PC-9 (cell line): ENCODE measurements at regions not wholly inside any gene's neighbourhood (a gene's known extent, or its start where the extent isn't known, plus 50 kb on each side); places are given as distances from the start of the nearest gene placed in this dataset.

ENCODE experiments used
- CTCF ChIP-seq: fragments of 200-600 bp; sonication (generic); conservative IDR thresholded peaks from 2 replicates; pipeline ENCODE4 v1.6.1; 2017; ENCODE audit warnings: mixed run types, antibody characterized with exemption, mild to moderate bottlenecking, moderate library complexity
- EZH2 ChIP-seq: fragments of 200-600 bp; sonication (generic); IDR thresholded peaks from 2 replicates; pipeline ENCODE4 v1.8.0; 2017; ENCODE audit warnings: antibody characterized with exemption, low read depth

GRCh38 chr14:94850309-94851211 is 80.6 kb upstream of the GSC start:
- TF ChIP-seq EZH2 (no peak), CTCF (no peak)
